HUES48 (cell line): ENCODE measurements at regions not wholly inside any gene's neighbourhood (a gene's known extent, or its start where the extent isn't known, plus 50 kb on each side); places are given as distances from the start of the nearest gene placed in this dataset.

Experiments used
- H3K27ac ChIP-seq: one replicate; pipeline ENCODE4 v1.7.0; 2013; ENCODE audit warnings: low read depth, low read length, inconsistent platforms
- H3K27me3 ChIP-seq: 2 replicates; pipeline ENCODE4 v1.6.1; 2013; ENCODE audit warnings: mild to moderate bottlenecking, low read length; ENCODE audit not compliant: control insufficient read depth, insufficient read depth
- H3K36me3 ChIP-seq: 2 replicates; pipeline ENCODE4 v1.6.1; 2013; ENCODE audit warnings: low read length; ENCODE audit not compliant: control insufficient read depth, insufficient read depth
- H3K4me1 ChIP-seq: 2 replicates; pipeline ENCODE4 v1.6.1; 2013; ENCODE audit warnings: mild to moderate bottlenecking, low read length; ENCODE audit not compliant: control insufficient read depth, insufficient read depth
- H3K4me3 ChIP-seq: 2 replicates; pipeline ENCODE4 v1.5.1; 2013; ENCODE audit warnings: mild to moderate bottlenecking, low read depth, low read length
- H3K9ac ChIP-seq: 2 replicates; pipeline ENCODE4 v1.6.1; 2013; ENCODE audit warnings: mild to moderate bottlenecking, low read depth, low read length, moderate library complexity
- H3K9me3 ChIP-seq: 2 replicates; pipeline ENCODE4 v1.6.1; 2013; ENCODE audit warnings: low read length; ENCODE audit not compliant: control insufficient read depth, insufficient read depth

GRCh38 chr1:60762911-60763310 is 319.4 kb upstream of the NFIA start:
- no peaks in the 10 kb centered on the region for H3K27me3 ChIP-seq
- H3K36me3 ChIP-seq = no peaks in the 10 kb centered on the region
- no peak overlapping the region for H3K27ac ChIP-seq
- no peaks in the 10 kb centered on the region for H3K4me1 ChIP-seq
- H3K4me3 ChIP-seq = no peak overlapping the region
- no peaks in the 10 kb centered on the region for H3K9me3 ChIP-seq
- no peak overlapping the region for H3K9ac ChIP-seq

GRCh38 chr1:60762176-60762575 is 320.2 kb upstream of the NFIA start:
- Histone ChIP-seq H3K4me1 (no peaks in the 10 kb centered on the region), H3K4me3 (no peak overlapping the region), H3K9me3 (no peaks in the 10 kb centered on the region), H3K27me3 (no peaks in the 10 kb centered on the region), H3K9ac (no peak overlapping the region), H3K27ac (no peak overlapping the region), H3K36me3 (no peaks in the 10 kb centered on the region)

GRCh38 chr1:60759291-60759690 is 323.1 kb upstream of the NFIA start:
- H3K27ac ChIP-seq = no peak overlapping the region
- no peak overlapping the region for H3K4me3 ChIP-seq
- H3K9ac ChIP-seq = no peak overlapping the region
- H3K9me3 ChIP-seq = no peaks in the 10 kb centered on the region
- no peaks in the 10 kb centered on the region for H3K27me3 ChIP-seq
- H3K4me1 ChIP-seq = no peaks in the 10 kb centered on the region
- H3K36me3 ChIP-seq = no peaks in the 10 kb centered on the region

- no peaks in the 10 kb centered on the region for H3K27me3 ChIP-seq
- no peak overlapping the region for H3K27ac ChIP-seq
- no peaks in the 10 kb centered on the region for H3K9me3 ChIP-seq
- no peaks in the 10 kb centered on the region for H3K4me1 ChIP-seq
- H3K9ac ChIP-seq = no peak overlapping the region
- H3K4me3 ChIP-seq = no peak overlapping the region
- no peaks in the 10 kb centered on the region for H3K36me3 ChIP-seq
These were observed 324.9 kb upstream of the NFIA start for GRCh38 chr1:60757485-60757884.

GRCh38 chr1:60753036-60753900 is 329.1 kb upstream of the NFIA start:
- no peak overlapping the region for H3K4me3 ChIP-seq
- H3K27ac ChIP-seq = no peak overlapping the region
- no peaks in the 10 kb centered on the region for H3K27me3 ChIP-seq
- H3K9ac ChIP-seq = no peak overlapping the region
- H3K9me3 ChIP-seq = no peaks in the 10 kb centered on the region
- H3K4me1 ChIP-seq = no peaks in the 10 kb centered on the region
- no peaks in the 10 kb centered on the region for H3K36me3 ChIP-seq

- Histone ChIP-seq H3K27ac (no peak overlapping the region), H3K27me3 (no peaks in the 10 kb centered on the region), H3K9me3 (no peaks in the 10 kb centered on the region), H3K9ac (no peak overlapping the region), H3K36me3 (no peaks in the 10 kb centered on the region), H3K4me1 (no peaks in the 10 kb centered on the region), H3K4me3 (no peak overlapping the region)
These were observed 331.1 kb upstream of the NFIA start for GRCh38 chr1:60751306-60751705.

- H3K27me3 ChIP-seq = no peaks in the 10 kb centered on the region
- H3K4me3 ChIP-seq = no peak overlapping the region
- H3K4me1 ChIP-seq = no peaks in the 10 kb centered on the region
- no peaks in the 10 kb centered on the region for H3K36me3 ChIP-seq
- H3K27ac ChIP-seq = no peak overlapping the region
- no peak overlapping the region for H3K9ac ChIP-seq
- H3K9me3 ChIP-seq = no peaks in the 10 kb centered on the region
These were observed 335.0 kb upstream of the NFIA start for GRCh38 chr1:60747353-60747752.

- no peaks in the 10 kb centered on the region for H3K9me3 ChIP-seq
- H3K27me3 ChIP-seq = no peaks in the 10 kb centered on the region
- H3K9ac ChIP-seq = no peak overlapping the region
- no peaks in the 10 kb centered on the region for H3K4me1 ChIP-seq
- H3K27ac ChIP-seq = no peak overlapping the region
- no peaks in the 10 kb centered on the region for H3K36me3 ChIP-seq
- H3K4me3 ChIP-seq = no peak overlapping the region
These were observed 336.0 kb upstream of the NFIA start for GRCh38 chr1:60746278-60746791.

GRCh38 chr1:60745484-60745883 is 336.9 kb upstream of the NFIA start:
- no peaks in the 10 kb centered on the region for H3K9me3 ChIP-seq
- no peaks in the 10 kb centered on the region for H3K4me1 ChIP-seq
- no peaks in the 10 kb centered on the region for H3K36me3 ChIP-seq
- H3K27ac ChIP-seq = no peak overlapping the region
- H3K9ac ChIP-seq = no peak overlapping the region
- no peaks in the 10 kb centered on the region for H3K27me3 ChIP-seq
- no peak overlapping the region for H3K4me3 ChIP-seq

- no peaks in the 10 kb centered on the region for H3K36me3 ChIP-seq
- H3K9me3 ChIP-seq = no peaks in the 10 kb centered on the region
- H3K9ac ChIP-seq = no peak overlapping the region
- no peak overlapping the region for H3K4me3 ChIP-seq
- H3K27me3 ChIP-seq = no peaks in the 10 kb centered on the region
- H3K27ac ChIP-seq = no peak overlapping the region
- H3K4me1 ChIP-seq = no peaks in the 10 kb centered on the region
These were observed 340.0 kb upstream of the NFIA start for GRCh38 chr1:60742339-60742738.

GRCh38 chr1:60740154-60740553 is 342.2 kb upstream of the NFIA start:
- no peak overlapping the region for H3K9ac ChIP-seq
- H3K9me3 ChIP-seq = no peaks in the 10 kb centered on the region
- H3K27me3 ChIP-seq = no peaks in the 10 kb centered on the region
- H3K4me1 ChIP-seq = no peaks in the 10 kb centered on the region
- no peaks in the 10 kb centered on the region for H3K36me3 ChIP-seq
- no peak overlapping the region for H3K4me3 ChIP-seq
- no peak overlapping the region for H3K27ac ChIP-seq
